HepG2 (cell line): ENCODE measurements at regions not wholly inside any gene's neighbourhood (a gene's known extent, or its start where the extent isn't known, plus 50 kb on each side); places are given as distances from the start of the nearest gene placed in this dataset.

Source experiments
- CBFB ChIP-seq: sonication (generic); formaldehyde crosslinking; IDR thresholded peaks from 2 replicates; pipeline ENCODE4 v1.4.0; 2020; ENCODE audit warnings: missing genetic modification reagents
- FOSL2 ChIP-seq: sonication (generic); formaldehyde crosslinking; IDR thresholded peaks from 2 replicates; pipeline ENCODE4 v1.4.0; 2020; ENCODE audit warnings: missing genetic modification reagents
- HCFC1 ChIP-seq: fragments of 150-350 bp; IDR thresholded peaks from 2 replicates; pipeline ENCODE4 v1.6.1; 2014; ENCODE audit warnings: low read depth, low read length
- MYNN ChIP-seq: sonication (generic); formaldehyde crosslinking; IDR thresholded peaks from 2 replicates; pipeline ENCODE4 v1.4.0; 2020; ENCODE audit warnings: mild to moderate bottlenecking, low read depth, missing genetic modification reagents
- NCOA2 ChIP-seq: sonication (generic); formaldehyde crosslinking; IDR thresholded peaks from 2 replicates; pipeline ENCODE4 v1.8.0; 2022; ENCODE audit warnings: inconsistent platforms
- NFIC ChIP-seq: IDR thresholded peaks from 2 replicates; pipeline ENCODE4 v1.6.1; 2012; ENCODE audit warnings: mild to moderate bottlenecking, low read length, inconsistent platforms
- PAF1 ChIP-seq: IDR thresholded peaks from 2 replicates; pipeline ENCODE4 v1.6.1; 2016; ENCODE audit warnings: missing genetic modification reagents, missing compliant biosample characterization
- PHF21A ChIP-seq: sonication (generic); formaldehyde crosslinking; IDR thresholded peaks from 2 replicates; pipeline ENCODE4 v1.5.0; 2020; ENCODE audit warnings: mild to moderate bottlenecking, missing genetic modification reagents
- RFXAP ChIP-seq: sonication (generic); formaldehyde crosslinking; IDR thresholded peaks from 2 replicates; pipeline ENCODE4 v1.4.0; 2020; ENCODE audit warnings: missing genetic modification reagents, borderline replicate concordance
- SOX13 ChIP-seq, 3 experiments: fragments of 450-650 bp in 1 of 3; sonication (generic) in 1 of 3; formaldehyde crosslinking in 1 of 3; IDR thresholded peaks in 2 of 3; conservative IDR thresholded peaks in 1 of 3; 2 replicates each; pipeline versions ENCODE4 v1.5.0 to v1.6.1; 2016 to 2020; ENCODE audit warnings: antibody characterized with exemption in 1 of 3, mild to moderate bottlenecking in 1 of 3, missing compliant biosample characterization in 1 of 3, missing genetic modification reagents in 1 of 3, moderate library complexity in 1 of 3
- SPEN ChIP-seq: sonication (generic); formaldehyde crosslinking; IDR thresholded peaks from 2 replicates; pipeline ENCODE4 v1.5.1; 2020; ENCODE audit warnings: low read depth, mild to moderate bottlenecking, missing genetic modification reagents
- YEATS2 ChIP-seq: sonication (generic); formaldehyde crosslinking; IDR thresholded peaks from 2 replicates; pipeline ENCODE4 v1.4.0; 2020; ENCODE audit warnings: missing genetic modification reagents, borderline replicate concordance
- ZBTB8A ChIP-seq: sonication (generic); formaldehyde crosslinking; IDR thresholded peaks from 2 replicates; pipeline ENCODE4 v1.4.0; 2020; ENCODE audit warnings: mild to moderate bottlenecking, low read depth, missing genetic modification reagents, borderline replicate concordance
- ZNF878 ChIP-seq: sonication (generic); formaldehyde crosslinking; IDR thresholded peaks from 2 replicates; pipeline ENCODE4 v1.8.1; 2023; ENCODE audit warnings: mild to moderate bottlenecking, missing genetic modification reagents, moderate library complexity
- ZSCAN9 ChIP-seq: IDR thresholded peaks from 2 replicates; pipeline ENCODE4 v1.6.1; 2016; ENCODE audit warnings: borderline replicate concordance
- TF ChIP-seq, protein P1 (sequence below): sonication (generic); formaldehyde crosslinking; IDR thresholded peaks from 2 replicates; pipeline ENCODE4 v1.5.0; 2020; ENCODE audit warnings: missing genetic modification reagents
- TF ChIP-seq, protein P2 (sequence below): sonication (generic); formaldehyde crosslinking; IDR thresholded peaks from 2 replicates; pipeline ENCODE4 v1.4.0; 2020; ENCODE audit warnings: missing genetic modification reagents
- TF ChIP-seq, protein P3 (sequence below): sonication (generic); formaldehyde crosslinking; IDR thresholded peaks from 2 replicates; pipeline ENCODE4 v1.8.0; 2022; ENCODE audit warnings: mild to moderate bottlenecking, missing genetic modification reagents, borderline replicate concordance
- TF ChIP-seq, protein P4 (sequence below), 2 experiments: fragments of 450-650 bp in 1 of 2; sonication (generic) in 1 of 2; formaldehyde crosslinking; IDR thresholded peaks; 2 replicates each; pipeline versions ENCODE4 v1.5.0 to v1.8.0; 2020 to 2022; ENCODE audit warnings: mild to moderate bottlenecking in 1 of 2, missing genetic modification reagents in 1 of 2

DNA sequence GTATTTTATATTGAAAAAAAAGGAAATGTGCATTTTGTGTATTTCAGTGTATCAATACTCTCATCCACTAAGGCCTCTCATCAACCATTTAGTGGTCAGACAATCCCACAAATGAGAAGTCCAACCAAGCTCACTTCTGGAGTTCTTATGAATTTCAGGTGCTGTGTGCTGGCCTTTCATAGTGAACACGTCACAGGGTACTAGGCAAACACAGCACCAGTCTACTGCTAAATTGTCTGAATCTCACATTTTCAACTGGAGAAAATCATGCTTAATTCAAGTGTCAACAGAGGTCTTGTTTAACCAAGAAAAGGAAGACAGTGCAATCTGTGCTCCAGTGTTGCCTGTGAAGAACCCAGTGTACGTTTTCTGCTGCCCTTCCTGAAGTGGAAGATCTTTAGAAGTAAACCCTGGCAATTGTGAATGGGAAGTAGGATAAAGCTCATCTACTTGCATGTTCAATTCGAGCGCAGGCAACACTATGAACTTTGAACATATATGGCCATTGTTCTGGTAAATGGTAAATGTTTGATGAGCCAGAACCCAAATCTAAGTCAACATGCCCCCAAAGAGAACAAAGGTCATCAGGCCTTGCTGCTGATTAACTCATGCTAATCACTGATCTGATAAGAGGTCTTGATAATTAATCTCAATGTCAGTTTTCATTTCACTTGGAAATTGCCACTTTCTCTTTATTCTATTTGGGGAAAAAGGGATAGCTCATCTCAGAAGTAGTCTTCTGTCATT lies 439.2 kb upstream of the SOX9 start (continued):
- TF ChIP-seq, protein P1, sequence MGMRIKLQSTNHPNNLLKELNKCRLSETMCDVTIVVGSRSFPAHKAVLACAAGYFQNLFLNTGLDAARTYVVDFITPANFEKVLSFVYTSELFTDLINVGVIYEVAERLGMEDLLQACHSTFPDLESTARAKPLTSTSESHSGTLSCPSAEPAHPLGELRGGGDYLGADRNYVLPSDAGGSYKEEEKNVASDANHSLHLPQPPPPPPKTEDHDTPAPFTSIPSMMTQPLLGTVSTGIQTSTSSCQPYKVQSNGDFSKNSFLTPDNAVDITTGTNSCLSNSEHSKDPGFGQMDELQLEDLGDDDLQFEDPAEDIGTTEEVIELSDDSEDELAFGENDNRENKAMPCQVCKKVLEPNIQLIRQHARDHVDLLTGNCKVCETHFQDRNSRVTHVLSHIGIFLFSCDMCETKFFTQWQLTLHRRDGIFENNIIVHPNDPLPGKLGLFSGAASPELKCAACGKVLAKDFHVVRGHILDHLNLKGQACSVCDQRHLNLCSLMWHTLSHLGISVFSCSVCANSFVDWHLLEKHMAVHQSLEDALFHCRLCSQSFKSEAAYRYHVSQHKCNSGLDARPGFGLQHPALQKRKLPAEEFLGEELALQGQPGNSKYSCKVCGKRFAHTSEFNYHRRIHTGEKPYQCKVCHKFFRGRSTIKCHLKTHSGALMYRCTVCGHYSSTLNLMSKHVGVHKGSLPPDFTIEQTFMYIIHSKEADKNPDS (CRISPR knock-in tag) = no peak
- TF ChIP-seq, protein P2, sequence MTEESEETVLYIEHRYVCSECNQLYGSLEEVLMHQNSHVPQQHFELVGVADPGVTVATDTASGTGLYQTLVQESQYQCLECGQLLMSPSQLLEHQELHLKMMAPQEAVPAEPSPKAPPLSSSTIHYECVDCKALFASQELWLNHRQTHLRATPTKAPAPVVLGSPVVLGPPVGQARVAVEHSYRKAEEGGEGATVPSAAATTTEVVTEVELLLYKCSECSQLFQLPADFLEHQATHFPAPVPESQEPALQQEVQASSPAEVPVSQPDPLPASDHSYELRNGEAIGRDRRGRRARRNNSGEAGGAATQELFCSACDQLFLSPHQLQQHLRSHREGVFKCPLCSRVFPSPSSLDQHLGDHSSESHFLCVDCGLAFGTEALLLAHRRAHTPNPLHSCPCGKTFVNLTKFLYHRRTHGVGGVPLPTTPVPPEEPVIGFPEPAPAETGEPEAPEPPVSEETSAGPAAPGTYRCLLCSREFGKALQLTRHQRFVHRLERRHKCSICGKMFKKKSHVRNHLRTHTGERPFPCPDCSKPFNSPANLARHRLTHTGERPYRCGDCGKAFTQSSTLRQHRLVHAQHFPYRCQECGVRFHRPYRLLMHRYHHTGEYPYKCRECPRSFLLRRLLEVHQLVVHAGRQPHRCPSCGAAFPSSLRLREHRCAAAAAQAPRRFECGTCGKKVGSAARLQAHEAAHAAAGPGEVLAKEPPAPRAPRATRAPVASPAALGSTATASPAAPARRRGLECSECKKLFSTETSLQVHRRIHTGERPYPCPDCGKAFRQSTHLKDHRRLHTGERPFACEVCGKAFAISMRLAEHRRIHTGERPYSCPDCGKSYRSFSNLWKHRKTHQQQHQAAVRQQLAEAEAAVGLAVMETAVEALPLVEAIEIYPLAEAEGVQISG = 0 out of 2 replicates have a peak, but pooled peaks have one; percentile 28
- TF ChIP-seq ZNF878 (CRISPR knock-in tag) (0 out of 2 replicates have a peak, but pooled peaks have one; percentile 15), MYNN (CRISPR knock-in tag) (0 out of 2 replicates have a peak, but pooled peaks have one; percentile 47), ZSCAN9 (CRISPR knock-in tag) (0 out of 2 replicates have a peak, but pooled peaks have one; percentile 56), RFXAP (CRISPR knock-in tag) (no peak), NFIC (peak; percentile 93), YEATS2 (peak; percentile 57; the same call in 1 of the 2 replicates), NCOA2 (CRISPR knock-in tag) (peak; percentile 96), SOX13 (IDR thresholded peaks at IDR 0.05) (peak; percentile 99), SOX13 (CRISPR knock-in tag; conservative IDR thresholded peaks at IDR 0.05 in 1 of 2, IDR thresholded peaks at IDR 0.05 in 1 of 2) (peak in 1 of 2 experiments; percentile 100; a peak in 2 of 4 replicates), SPEN (peak; percentile 66; the same call in 1 of the 2 replicates), PAF1 (CRISPR knock-in tag) (no peak), FOSL2 (CRISPR knock-in tag) (peak; percentile 47; the same call in 1 of the 2 replicates), HCFC1 (no peak), PHF21A (CRISPR knock-in tag) (peak; percentile 89), ZBTB8A (CRISPR knock-in tag) (no peak), CBFB (CRISPR knock-in tag) (peak; percentile 68; the same call in 1 of the 2 replicates)
- TF ChIP-seq, protein P3, sequence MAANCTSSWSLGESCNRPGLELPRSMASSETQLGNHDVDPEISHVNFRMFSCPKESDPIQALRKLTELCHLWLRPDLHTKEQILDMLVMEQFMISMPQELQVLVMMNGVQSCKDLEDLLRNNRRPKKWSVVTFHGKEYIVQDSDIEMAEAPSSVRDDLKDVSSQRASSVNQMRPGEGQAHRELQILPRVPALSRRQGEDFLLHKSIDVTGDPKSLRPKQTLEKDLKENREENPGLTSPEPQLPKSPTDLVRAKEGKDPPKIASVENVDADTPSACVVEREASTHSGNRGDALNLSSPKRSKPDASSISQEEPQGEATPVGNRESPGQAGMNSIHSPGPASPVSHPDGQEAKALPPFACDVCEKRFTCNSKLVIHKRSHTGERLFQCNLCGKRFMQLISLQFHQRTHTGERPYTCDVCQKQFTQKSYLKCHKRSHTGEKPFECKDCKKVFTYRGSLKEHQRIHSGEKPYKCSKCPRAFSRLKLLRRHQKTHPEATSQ (CRISPR knock-in tag) = peak; percentile 81; the same call in 1 of the 2 replicates
- TF ChIP-seq, protein P4, sequence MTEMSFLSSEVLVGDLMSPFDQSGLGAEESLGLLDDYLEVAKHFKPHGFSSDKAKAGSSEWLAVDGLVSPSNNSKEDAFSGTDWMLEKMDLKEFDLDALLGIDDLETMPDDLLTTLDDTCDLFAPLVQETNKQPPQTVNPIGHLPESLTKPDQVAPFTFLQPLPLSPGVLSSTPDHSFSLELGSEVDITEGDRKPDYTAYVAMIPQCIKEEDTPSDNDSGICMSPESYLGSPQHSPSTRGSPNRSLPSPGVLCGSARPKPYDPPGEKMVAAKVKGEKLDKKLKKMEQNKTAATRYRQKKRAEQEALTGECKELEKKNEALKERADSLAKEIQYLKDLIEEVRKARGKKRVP (CRISPR knock-in tag; IDR thresholded peaks at IDR 0.05) = peak in 1 of 2 experiments; percentile 81; a peak in 2 of 4 replicates
